Brain microvascular endothelial cell (primary cell): ENCODE measurements at regions not wholly inside any gene's neighbourhood (a gene's known extent, or its start where the extent isn't known, plus 50 kb on each side); places are given as distances from the start of the nearest gene placed in this dataset.

Source experiments
- DNase-seq: peaks from one replicate; pipeline ENCODE4 v3.0.0-alpha.2; 2020
- H3K27ac ChIP-seq: fragments of 250-450 bp; sonication (Bioruptor Pico); 2 replicates; pipeline ENCODE4 v1.5.1; 2020; ENCODE audit warnings: mild to moderate bottlenecking, moderate library complexity
- H3K27me3 ChIP-seq: fragments of 250-450 bp; sonication (Bioruptor Pico); replicated peaks from 2 replicates; pipeline ENCODE4 v1.5.1; 2020; ENCODE audit warnings: mild to moderate bottlenecking
- H3K36me3 ChIP-seq: fragments of 250-450 bp; sonication (Bioruptor Pico); replicated peaks from 2 replicates; pipeline ENCODE4 v1.5.1; 2020; ENCODE audit warnings: mild to moderate bottlenecking
- H3K4me3 ChIP-seq: 2 replicates; pipeline ENCODE4 v1.5.1; 2011; ENCODE audit warnings: low read depth, mild to moderate bottlenecking, control low read depth, low read length, moderate library complexity
- in situ Hi-C: cut with HindIII; loops from 2 replicates; pipeline ENCODE4 v1.10.0; 2017; ENCODE audit warnings: low sequenced_read_pairs, low pct_ligation_motif_present
- TF ChIP-seq, protein P1 (sequence below): IDR thresholded peaks from 2 replicates; pipeline ENCODE4 v1.5.1; 2011; ENCODE audit warnings: low read depth, mild to moderate bottlenecking, moderate library complexity, low read length, control low read depth, inconsistent platforms; ENCODE audit errors: missing control alignments

DNA sequence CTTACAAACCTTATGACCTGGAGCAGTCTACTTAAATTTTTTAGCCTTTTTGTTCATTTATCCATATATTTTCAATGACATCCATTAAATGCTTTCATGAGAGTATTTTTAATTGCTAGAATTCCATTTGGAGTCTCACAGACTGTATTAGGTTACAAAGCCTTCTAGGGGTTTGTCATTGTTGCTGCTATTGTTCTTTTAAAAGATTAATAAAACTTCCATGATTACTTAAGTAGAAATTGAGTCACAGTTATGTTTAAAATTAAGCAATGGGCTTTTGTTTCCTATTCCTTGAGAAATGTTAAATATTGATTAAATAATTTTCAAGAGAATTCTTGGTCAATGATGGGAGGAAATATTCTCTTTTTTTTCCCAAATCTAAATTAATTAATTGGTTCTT, 1408.4 kb upstream of the RAG2 start:
- H3K36me3 ChIP-seq = no peaks in the 10 kb centered on the region
- no peak overlapping the region for H3K4me3 ChIP-seq
- no peak for DNase-seq
- TF ChIP-seq, protein P1, sequence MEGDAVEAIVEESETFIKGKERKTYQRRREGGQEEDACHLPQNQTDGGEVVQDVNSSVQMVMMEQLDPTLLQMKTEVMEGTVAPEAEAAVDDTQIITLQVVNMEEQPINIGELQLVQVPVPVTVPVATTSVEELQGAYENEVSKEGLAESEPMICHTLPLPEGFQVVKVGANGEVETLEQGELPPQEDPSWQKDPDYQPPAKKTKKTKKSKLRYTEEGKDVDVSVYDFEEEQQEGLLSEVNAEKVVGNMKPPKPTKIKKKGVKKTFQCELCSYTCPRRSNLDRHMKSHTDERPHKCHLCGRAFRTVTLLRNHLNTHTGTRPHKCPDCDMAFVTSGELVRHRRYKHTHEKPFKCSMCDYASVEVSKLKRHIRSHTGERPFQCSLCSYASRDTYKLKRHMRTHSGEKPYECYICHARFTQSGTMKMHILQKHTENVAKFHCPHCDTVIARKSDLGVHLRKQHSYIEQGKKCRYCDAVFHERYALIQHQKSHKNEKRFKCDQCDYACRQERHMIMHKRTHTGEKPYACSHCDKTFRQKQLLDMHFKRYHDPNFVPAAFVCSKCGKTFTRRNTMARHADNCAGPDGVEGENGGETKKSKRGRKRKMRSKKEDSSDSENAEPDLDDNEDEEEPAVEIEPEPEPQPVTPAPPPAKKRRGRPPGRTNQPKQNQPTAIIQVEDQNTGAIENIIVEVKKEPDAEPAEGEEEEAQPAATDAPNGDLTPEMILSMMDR = no peak
- H3K27ac ChIP-seq = no peak overlapping the region
- no peaks in the 10 kb centered on the region for H3K27me3 ChIP-seq
- in situ Hi-C loops = no loop called here

DNA sequence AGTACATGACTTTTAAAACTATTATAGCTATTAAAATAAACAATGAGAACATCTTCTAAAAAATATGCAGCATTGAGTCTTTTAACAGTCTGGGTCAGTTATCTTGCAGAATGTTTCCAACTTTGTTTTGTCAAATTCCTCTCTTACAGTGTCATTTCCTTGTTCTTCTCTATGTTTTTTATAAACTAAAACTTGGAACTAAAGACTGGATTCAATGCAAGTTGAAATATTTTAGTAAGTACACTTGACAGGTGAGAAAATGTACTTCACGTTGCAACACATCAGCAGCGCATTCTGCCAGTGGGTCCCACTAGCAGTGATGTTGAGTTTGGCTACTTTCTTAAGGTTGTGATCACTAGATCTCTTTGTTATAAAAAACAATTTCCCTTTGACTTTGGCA, 1407.6 kb upstream of the RAG2 start:
- Histone ChIP-seq H3K36me3 (no peaks in the 10 kb centered on the region), H3K4me3 (no peak overlapping the region), H3K27ac (peak overlapping the region; percentile 19), H3K27me3 (no peaks in the 10 kb centered on the region)
- DNase-seq = no peak
- in situ Hi-C loops = no loop called here
- TF ChIP-seq, protein P1 = no peak

DNA sequence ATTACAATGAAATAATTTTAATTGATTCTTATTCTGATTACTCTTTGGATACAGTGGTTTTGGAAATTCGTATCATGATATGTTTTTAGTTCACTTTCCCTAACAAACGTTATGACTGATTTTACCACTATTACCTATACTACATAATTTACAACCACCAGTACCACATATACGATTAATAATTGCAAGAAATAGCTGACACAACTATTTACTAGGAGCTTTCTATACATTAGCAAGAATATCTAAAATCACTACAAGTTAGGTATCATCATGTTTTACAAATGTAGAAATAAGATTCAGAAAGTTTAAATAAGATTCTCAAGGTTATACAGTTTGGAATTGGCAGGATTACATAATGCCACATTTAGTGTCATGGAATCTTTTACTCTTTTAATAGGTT, 1401.1 kb upstream of the RAG2 start:
- no peaks in the 10 kb centered on the region for H3K27me3 ChIP-seq
- H3K27ac ChIP-seq = no peak overlapping the region
- no peak overlapping the region for H3K4me3 ChIP-seq
- TF ChIP-seq, protein P1 = no peak
- DNase-seq = no peak
- H3K36me3 ChIP-seq = no peaks in the 10 kb centered on the region
- in situ Hi-C loops = no loop called here

DNA sequence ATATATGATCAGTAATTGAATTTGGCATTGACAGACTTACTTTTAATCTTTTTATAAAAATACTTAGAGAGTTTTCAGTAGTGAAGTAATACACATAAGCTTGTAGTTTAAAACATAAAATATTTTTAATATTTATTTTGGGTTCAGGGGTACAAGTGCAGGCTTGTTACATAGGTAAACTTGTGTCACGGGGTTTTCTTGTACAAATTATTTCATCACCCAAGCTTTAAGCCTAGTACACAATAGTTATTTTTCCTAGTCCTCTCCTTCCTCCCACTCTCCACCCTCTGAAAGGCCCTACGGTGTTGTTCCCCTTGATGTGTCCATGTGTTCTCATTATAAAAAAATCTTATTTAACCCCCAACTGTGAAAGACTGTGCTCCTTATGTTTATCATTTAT, 1397.8 kb upstream of the RAG2 start:
- in situ Hi-C loops = no loop called here
- no peak for DNase-seq
- Histone ChIP-seq H3K27ac (no peak overlapping the region), H3K27me3 (no peaks in the 10 kb centered on the region), H3K36me3 (no peaks in the 10 kb centered on the region), H3K4me3 (no peak overlapping the region)
- TF ChIP-seq, protein P1 = no peak

DNA sequence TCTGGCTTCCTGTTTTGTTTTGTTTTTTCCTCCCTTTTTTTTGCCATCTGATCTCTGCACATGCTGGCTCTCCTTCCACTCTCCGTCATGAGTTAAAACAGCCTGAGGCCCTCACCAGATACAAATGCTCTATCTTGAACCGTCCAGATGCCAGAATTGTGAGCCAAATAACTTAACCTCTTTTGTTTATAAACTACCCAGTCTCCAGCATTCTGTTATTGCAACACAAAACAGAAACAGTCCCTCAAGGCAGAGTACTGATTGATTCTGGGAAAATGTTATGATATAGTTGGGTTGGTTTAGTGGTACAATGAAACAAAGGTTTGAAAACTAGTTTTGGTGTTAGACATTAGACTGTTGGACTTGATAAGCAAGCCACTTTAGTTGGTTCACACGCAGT, 1390.0 kb upstream of the RAG2 start:
- peak; percentile 42 for DNase-seq
- Histone ChIP-seq H3K4me3 (no peak overlapping the region), H3K36me3 (no peaks in the 10 kb centered on the region), H3K27ac (peak overlapping the region; percentile 0), H3K27me3 (no peaks in the 10 kb centered on the region)
- in situ Hi-C loops = no loop called here
- TF ChIP-seq, protein P1 = no peak

DNA sequence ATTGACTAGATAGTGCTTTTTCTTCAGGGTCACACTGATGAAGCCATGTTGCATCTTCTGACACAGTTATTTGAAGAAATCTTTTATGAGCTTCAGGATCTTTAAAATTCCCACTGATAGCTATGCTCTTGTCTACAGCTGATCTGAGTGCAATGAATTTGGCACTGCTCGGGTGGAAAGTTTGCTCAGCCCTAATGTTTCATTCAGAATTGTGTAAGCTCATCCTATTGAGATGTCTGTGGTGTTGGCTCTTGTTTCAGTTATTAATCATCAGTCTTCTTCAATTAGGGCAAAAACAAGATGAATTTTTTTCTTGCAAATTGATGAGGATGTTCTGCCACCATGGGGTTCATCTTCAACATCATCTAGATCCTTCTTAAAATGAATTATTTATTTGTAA, 1387.0 kb upstream of the RAG2 start:
- in situ Hi-C loops = no loop called here
- DNase-seq = no peak
- Histone ChIP-seq H3K36me3 (no peaks in the 10 kb centered on the region), H3K27ac (no peak overlapping the region), H3K4me3 (no peak overlapping the region), H3K27me3 (no peaks in the 10 kb centered on the region)
- TF ChIP-seq, protein P1 = no peak
